ENCODE measurements at regions not wholly inside any gene's neighbourhood (a gene's known extent, or its start where the extent isn't known, plus 50 kb on each side); places are given as distances from the start of the nearest gene placed in this dataset.

DNA sequence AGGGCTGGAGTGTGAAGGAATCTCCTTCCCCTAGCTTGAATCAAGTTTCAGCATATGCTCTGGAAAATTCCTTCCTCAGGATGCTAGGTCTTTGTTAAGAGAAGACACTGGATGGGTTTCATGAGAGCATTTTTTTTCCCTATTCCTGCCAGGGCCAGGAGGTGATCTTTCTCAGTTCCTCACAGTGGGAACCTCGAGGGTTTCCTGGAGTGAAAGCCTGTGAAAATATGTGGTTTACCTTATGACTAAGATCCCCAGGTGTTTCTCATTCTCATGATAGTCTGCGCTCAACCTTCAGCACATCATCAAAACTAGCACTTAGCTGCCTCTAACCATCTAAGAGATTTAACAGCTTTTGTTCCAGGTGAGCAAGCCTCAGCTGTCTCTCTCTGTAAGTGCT lies 985.3 kb upstream of the FAT3 start:
- TF ChIP-seq, protein P1, sequence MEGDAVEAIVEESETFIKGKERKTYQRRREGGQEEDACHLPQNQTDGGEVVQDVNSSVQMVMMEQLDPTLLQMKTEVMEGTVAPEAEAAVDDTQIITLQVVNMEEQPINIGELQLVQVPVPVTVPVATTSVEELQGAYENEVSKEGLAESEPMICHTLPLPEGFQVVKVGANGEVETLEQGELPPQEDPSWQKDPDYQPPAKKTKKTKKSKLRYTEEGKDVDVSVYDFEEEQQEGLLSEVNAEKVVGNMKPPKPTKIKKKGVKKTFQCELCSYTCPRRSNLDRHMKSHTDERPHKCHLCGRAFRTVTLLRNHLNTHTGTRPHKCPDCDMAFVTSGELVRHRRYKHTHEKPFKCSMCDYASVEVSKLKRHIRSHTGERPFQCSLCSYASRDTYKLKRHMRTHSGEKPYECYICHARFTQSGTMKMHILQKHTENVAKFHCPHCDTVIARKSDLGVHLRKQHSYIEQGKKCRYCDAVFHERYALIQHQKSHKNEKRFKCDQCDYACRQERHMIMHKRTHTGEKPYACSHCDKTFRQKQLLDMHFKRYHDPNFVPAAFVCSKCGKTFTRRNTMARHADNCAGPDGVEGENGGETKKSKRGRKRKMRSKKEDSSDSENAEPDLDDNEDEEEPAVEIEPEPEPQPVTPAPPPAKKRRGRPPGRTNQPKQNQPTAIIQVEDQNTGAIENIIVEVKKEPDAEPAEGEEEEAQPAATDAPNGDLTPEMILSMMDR (conservative IDR thresholded peaks at IDR 0.05; ENCODE audit: low read depth, low read length): no peak
- TF ChIP-seq EZH2phosphoT487 (IDR thresholded peaks at IDR 0.05; ENCODE audit: borderline replicate concordance, low read length): no peak
